H9 (cell line): ENCODE measurements at regions not wholly inside any gene's neighbourhood (a gene's known extent, or its start where the extent isn't known, plus 50 kb on each side); places are given as distances from the start of the nearest gene placed in this dataset.

ENCODE experiments used
- DNase-seq: peaks from one replicate; pipeline ENCODE4 v3.0.0-alpha.2; 2017
- H2AFZ ChIP-seq: one replicate; pipeline ENCODE4 v1.6.1; 2013; ENCODE audit warnings: mild to moderate bottlenecking, low read length, control low read depth, moderate library complexity
- H2AK5ac ChIP-seq: 2 replicates; pipeline ENCODE4 v1.6.1; 2013; ENCODE audit warnings: low read length, control low read depth, mixed read lengths; ENCODE audit not compliant: insufficient read length
- H2BK120ac ChIP-seq: one replicate; pipeline ENCODE4 v1.6.1; 2013; ENCODE audit warnings: low read depth, mild to moderate bottlenecking, low read length, control low read depth, inconsistent platforms; ENCODE audit not compliant: poor library complexity, severe bottlenecking
- H2BK12ac ChIP-seq: 2 replicates; pipeline ENCODE4 v1.6.1; 2013; ENCODE audit warnings: low read length, control low read depth, mixed read lengths, low read depth; ENCODE audit not compliant: insufficient read length
- H2BK15ac ChIP-seq: 2 replicates; pipeline ENCODE4 v1.6.1; 2013; ENCODE audit warnings: low read depth, low read length, control low read depth
- H2BK20ac ChIP-seq: one replicate; pipeline ENCODE4 v1.6.1; 2013; ENCODE audit warnings: low read depth, mild to moderate bottlenecking, low read length, control low read depth, inconsistent platforms; ENCODE audit not compliant: poor library complexity, severe bottlenecking
- H2BK5ac ChIP-seq: 2 replicates; pipeline ENCODE4 v1.6.1; 2013; ENCODE audit warnings: low read length, control low read depth, mixed read lengths; ENCODE audit not compliant: insufficient read length
- H3K14ac ChIP-seq: 2 replicates; pipeline ENCODE4 v1.6.1; 2013; ENCODE audit warnings: low read length, control low read depth; ENCODE audit not compliant: insufficient read depth
- H3K18ac ChIP-seq: 2 replicates; pipeline ENCODE4 v1.6.1; 2013; ENCODE audit warnings: low read depth, mild to moderate bottlenecking, mixed read lengths, low read length, control low read depth; ENCODE audit not compliant: insufficient read length
- H3K23ac ChIP-seq: 2 replicates; pipeline ENCODE4 v1.6.1; 2013; ENCODE audit warnings: low read length, control low read depth, mixed read lengths, low read depth; ENCODE audit not compliant: insufficient read length
- H3K23me2 ChIP-seq: 2 replicates; pipeline ENCODE4 v1.6.1; 2013; ENCODE audit warnings: low read depth, mild to moderate bottlenecking, mixed read lengths, low read length, control low read depth; ENCODE audit not compliant: insufficient read length, poor library complexity, severe bottlenecking
- H3K27ac ChIP-seq: 2 replicates; pipeline ENCODE4 v1.5.1; 2013; ENCODE audit warnings: low read length, control low read depth, mixed read lengths, low read depth; ENCODE audit not compliant: insufficient read length
- H3K27me3 ChIP-seq: 2 replicates; pipeline ENCODE4 v1.6.1; 2013; ENCODE audit warnings: low read length, control low read depth, inconsistent platforms; ENCODE audit not compliant: insufficient read depth
- H3K4ac ChIP-seq: 2 replicates; pipeline ENCODE4 v1.6.1; 2013; ENCODE audit warnings: low read depth, mild to moderate bottlenecking, control low read depth, inconsistent platforms, low read length, moderate library complexity
- H3K4me1 ChIP-seq: 2 replicates; pipeline ENCODE4 v1.6.1; 2013; ENCODE audit warnings: low read length, control low read depth, inconsistent platforms; ENCODE audit not compliant: insufficient read depth
- H3K4me2 ChIP-seq: 2 replicates; pipeline ENCODE4 v1.6.1; 2013; ENCODE audit warnings: low read length, control low read depth, mixed read lengths; ENCODE audit not compliant: insufficient read length, insufficient read depth
- H3K56ac ChIP-seq: 2 replicates; pipeline ENCODE4 v1.6.1; 2013; ENCODE audit warnings: low read depth, mild to moderate bottlenecking, mixed read lengths, low read length, control low read depth; ENCODE audit not compliant: insufficient read length
- H3K79me1 ChIP-seq: 2 replicates; pipeline ENCODE4 v1.6.1; 2013; ENCODE audit warnings: low read depth, mild to moderate bottlenecking, moderate library complexity, low read length, control low read depth, inconsistent platforms; ENCODE audit not compliant: insufficient read depth, poor library complexity, severe bottlenecking
- H3K79me2 ChIP-seq: 2 replicates; pipeline ENCODE4 v1.6.1; 2013; ENCODE audit warnings: low read length, control low read depth, inconsistent platforms; ENCODE audit not compliant: insufficient read depth
- H3K9ac ChIP-seq: 2 replicates; pipeline ENCODE4 v1.6.1; 2013; ENCODE audit warnings: low read length, control low read depth, mixed read lengths; ENCODE audit not compliant: insufficient read length; ENCODE audit errors: extremely low read depth
- H3K9me3 ChIP-seq: one replicate; pipeline ENCODE4 v1.6.1; 2013; ENCODE audit warnings: low read depth, low read length, inconsistent platforms; ENCODE audit not compliant: control insufficient read depth
- H3T11ph ChIP-seq: one replicate; pipeline ENCODE4 v1.6.1; 2013; ENCODE audit warnings: mild to moderate bottlenecking, low read length, control low read depth, inconsistent platforms
- H4K20me1 ChIP-seq: one replicate; pipeline ENCODE4 v1.6.1; 2013; ENCODE audit not compliant: control insufficient read depth, insufficient read length, insufficient read depth
- H4K5ac ChIP-seq: 2 replicates; pipeline ENCODE4 v1.6.1; 2013; ENCODE audit warnings: low read depth, mild to moderate bottlenecking, mixed read lengths, low read length, control low read depth; ENCODE audit not compliant: insufficient read length
- H4K8ac ChIP-seq: replicated peaks from 2 replicates; pipeline ENCODE4 v1.6.1; 2013; ENCODE audit warnings: low read length, control low read depth, mixed read lengths, low read depth; ENCODE audit not compliant: insufficient read length
- H4K91ac ChIP-seq: 2 replicates; pipeline ENCODE4 v1.6.1; 2013; ENCODE audit warnings: low read depth, mild to moderate bottlenecking, moderate library complexity, mixed read lengths, low read length, control low read depth; ENCODE audit not compliant: insufficient read length
- H3K27ac Mint-ChIP-seq, 3 experiments: 2 replicates in 2 of 3; 3 replicates in 1 of 3; pipeline ENCODE4 v1.8.0; 2020 to 2021; ENCODE audit warnings: mixed read lengths in 3 of 3, mild to moderate bottlenecking in 1 of 3, moderate library complexity in 1 of 3
- H3K27me3 Mint-ChIP-seq: 2 replicates; pipeline ENCODE4 v1.8.0; 2021; ENCODE audit warnings: low read depth, mild to moderate bottlenecking, moderate library complexity, mixed read lengths
- H3K36me3 Mint-ChIP-seq, 3 experiments: 2 replicates in 2 of 3; 3 replicates in 1 of 3; pipeline ENCODE4 v1.8.0; 2020 to 2021; ENCODE audit warnings: low read depth in 3 of 3, mixed read lengths in 3 of 3; ENCODE audit not compliant: insufficient read depth in 1 of 3
- H3K4me1 Mint-ChIP-seq, 2 experiments: 2 replicates each; pipeline ENCODE4 v1.8.0; 2020; ENCODE audit warnings: mixed read lengths in 2 of 2
- H3K4me3 Mint-ChIP-seq, 2 experiments: 2 replicates in 1 of 2; 3 replicates in 1 of 2; pipeline ENCODE4 v1.8.0; 2020 to 2021; ENCODE audit warnings: mild to moderate bottlenecking in 2 of 2, mixed read lengths in 2 of 2, moderate library complexity in 1 of 2
- H3K9me3 Mint-ChIP-seq, 2 experiments: 2 replicates in 1 of 2; 3 replicates in 1 of 2; pipeline ENCODE4 v1.8.0; 2020; ENCODE audit warnings: mild to moderate bottlenecking in 2 of 2, mixed read lengths in 2 of 2, moderate library complexity in 1 of 2
- CTCF ChIP-seq: fragments of 200-600 bp; sonication (generic); conservative IDR thresholded peaks from 3 replicates; pipeline ENCODE4 v1.8.0; 2021; ENCODE audit warnings: antibody characterized with exemption, mild to moderate bottlenecking
- WGBS: extraction: QIAGEN DNeasy Blood & Tissue Kit; methylation state at CpG from one replicate; pipeline ENCODE4 v1.1.7; 2013; ENCODE audit warnings: missing lambda C conversion rate, low lambda C conversion rate, mixed read lengths; ENCODE audit not compliant: insufficient read length; ENCODE audit errors: extremely low coverage; 5-methylcytosine and 5-hydroxymethylcytosine counted together

DNA sequence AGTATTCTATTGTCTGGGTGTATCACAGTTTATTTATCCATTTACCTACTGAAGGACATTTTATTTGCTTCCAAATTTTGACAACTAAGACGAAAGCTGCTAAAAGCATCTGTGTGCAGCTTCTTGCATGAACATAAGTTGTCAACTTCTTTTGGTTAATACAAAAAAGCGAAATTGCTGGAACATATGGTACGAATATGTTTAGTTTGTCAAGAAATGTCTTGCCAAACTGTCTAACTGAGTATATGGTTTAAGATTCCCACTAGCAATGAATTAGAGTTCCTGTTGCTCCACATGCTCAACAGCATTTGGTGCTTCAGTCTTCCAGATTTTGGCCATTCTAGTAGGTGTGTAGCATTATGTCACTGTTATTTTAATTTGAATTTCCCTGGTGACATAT is 372.3 kb upstream of the NRXN1 start:
- Histone ChIP-seq H3K14ac (no peak overlapping the region), H3K23me2 (no peaks in the 10 kb centered on the region), H3K23ac (no peak overlapping the region), H2BK12ac (no peak overlapping the region), H4K91ac (no peak overlapping the region), H3K27me3 (no peaks in the 10 kb centered on the region), H2AFZ (no peak overlapping the region), H3K9me3 (no peaks in the 10 kb centered on the region), H3K56ac (no peak overlapping the region), H3K4ac (no peak overlapping the region), H4K8ac (no peak overlapping the region), H2BK5ac (no peak overlapping the region), H3K4me2 (no peak overlapping the region), H2BK15ac (no peak overlapping the region), H3K79me2 (no peaks in the 10 kb centered on the region), H3K18ac (no peak overlapping the region), H3T11ph (no peak overlapping the region), H3K4me1 (no peaks in the 10 kb centered on the region), H3K9ac (no peak overlapping the region), H2BK120ac (no peak overlapping the region), H2BK20ac (no peak overlapping the region), H3K79me1 (no peaks in the 10 kb centered on the region), H2AK5ac (no peak overlapping the region), H4K5ac (no peak overlapping the region), H4K20me1 (no peaks in the 10 kb centered on the region), H3K27ac (no peak overlapping the region)
- no peak for TF ChIP-seq CTCF
- WGBS, result no CpG with 5 or more reads among the region's 3 CpGs
- peaks cover 0 to 2% of the 10 kb centered on the region in 2 experiments; a peak in 1 of 5 replicates for H3K9me3 Mint-ChIP-seq
- H3K36me3 Mint-ChIP-seq, result no peaks in the 10 kb centered on the region
- no peak for DNase-seq
- H3K27me3 Mint-ChIP-seq, result no peaks in the 10 kb centered on the region
- H3K4me3 Mint-ChIP-seq, result no peak overlapping the region
- no peaks in the 10 kb centered on the region for H3K4me1 Mint-ChIP-seq
- H3K27ac Mint-ChIP-seq, result no peak overlapping the region
